CD14-positive monocyte (primary cell): ENCODE measurements at regions not wholly inside any gene's neighbourhood (a gene's known extent, or its start where the extent isn't known, plus 50 kb on each side); places are given as distances from the start of the nearest gene placed in this dataset.

Experiments used
- DNase-seq, 3 donors: peaks; one replicate each; pipeline ENCODE4 v3.0.0-alpha.2; 2011 to 2022
- H2AFZ ChIP-seq: 2 replicates; pipeline ENCODE4 v1.6.0; 2012; ENCODE audit warnings: mild to moderate bottlenecking, low read depth, low read length, inconsistent platforms; ENCODE audit not compliant: insufficient read depth, poor library complexity, severe bottlenecking
- H3K27ac ChIP-seq, 2 donors: 1 replicate in 1 of 2; 2 replicates in 1 of 2; pipeline ENCODE4 v1.5.1; 2012 to 2013; ENCODE audit warnings: low read length in 2 of 2, control low read depth in 1 of 2, inconsistent platforms in 1 of 2, low read depth in 1 of 2, mild to moderate bottlenecking in 1 of 2
- H3K27me3 ChIP-seq, 2 donors: one replicate each; pipeline versions ENCODE4 v1.6.0 to v1.6.1; 2011 to 2013; ENCODE audit warnings: low read length in 2 of 2; ENCODE audit not compliant: control insufficient read depth in 2 of 2, insufficient read depth in 2 of 2
- H3K36me3 ChIP-seq, 2 donors: replicated peaks in 1 of 2; 1 replicate in 1 of 2; 2 replicates in 1 of 2; pipeline versions ENCODE4 v1.5.1 to v1.6.1; 2012 to 2013; ENCODE audit warnings: low read length in 2 of 2, control low read depth in 1 of 2, inconsistent platforms in 1 of 2, mild to moderate bottlenecking in 1 of 2; ENCODE audit not compliant: insufficient read depth in 2 of 2, control insufficient read depth in 1 of 2
- H3K4me1 ChIP-seq, 2 donors: 1 replicate in 1 of 2; 2 replicates in 1 of 2; pipeline versions ENCODE4 v1.5.1 to v1.6.1; 2012 to 2013; ENCODE audit warnings: low read length in 2 of 2, control low read depth in 1 of 2, inconsistent platforms in 1 of 2, mild to moderate bottlenecking in 1 of 2, moderate library complexity in 1 of 2; ENCODE audit not compliant: insufficient read depth in 2 of 2, control insufficient read depth in 1 of 2
- H3K4me2 ChIP-seq: replicated peaks from 2 replicates; pipeline ENCODE3; 2012; ENCODE audit warnings: low read length, moderate library complexity, mild to moderate bottlenecking; ENCODE audit not compliant: poor library complexity, severe bottlenecking; ENCODE audit errors: extremely low read depth
- H3K4me3 ChIP-seq, 3 experiments: fragments of 200-600 bp in 1 of 3; sonication (generic) in 1 of 3; replicated peaks in 1 of 3; 1 replicate in 2 of 3; 2 replicates in 1 of 3; pipeline ENCODE4 v1.5.1; 2011 to 2013; ENCODE audit warnings: low read length in 3 of 3, mild to moderate bottlenecking in 3 of 3, control low read depth in 2 of 3, low read depth in 2 of 3, inconsistent platforms in 1 of 3, moderate library complexity in 1 of 3
- H3K79me2 ChIP-seq: 2 replicates; pipeline ENCODE4 v1.6.0; 2012; ENCODE audit warnings: mild to moderate bottlenecking, control low read depth, inconsistent platforms, low read length, moderate library complexity; ENCODE audit not compliant: insufficient read depth
- H3K9ac ChIP-seq: 2 replicates; pipeline ENCODE4 v1.6.0; 2017; ENCODE audit warnings: low read length, mild to moderate bottlenecking; ENCODE audit not compliant: insufficient read depth, poor library complexity, severe bottlenecking
- H3K9me3 ChIP-seq, 2 donors: replicated peaks in 1 of 2; 1 replicate in 1 of 2; 2 replicates in 1 of 2; pipeline versions ENCODE4 v1.5.1 to v1.6.1; 2012 to 2013; ENCODE audit warnings: low read length in 2 of 2, control low read depth in 1 of 2; ENCODE audit not compliant: control insufficient read depth in 1 of 2, insufficient read depth in 1 of 2
- H4K20me1 ChIP-seq: 2 replicates; pipeline ENCODE4 v1.6.0; 2012; ENCODE audit warnings: mild to moderate bottlenecking, low read length, control low read depth, moderate library complexity; ENCODE audit not compliant: insufficient read depth
- H3K27ac Mint-ChIP-seq, 7 donors: one replicate each; pipeline ENCODE4 v1.8.0; 2020; ENCODE audit warnings: mild to moderate bottlenecking in 7 of 7, mixed read lengths in 7 of 7, moderate library complexity in 6 of 7, inconsistent platforms in 2 of 7
- H3K27me3 Mint-ChIP-seq, 3 donors: one replicate each; pipeline ENCODE4 v1.8.0; 2021 to 2022; ENCODE audit warnings: low read depth in 3 of 3, mild to moderate bottlenecking in 3 of 3, mixed read lengths in 3 of 3, moderate library complexity in 3 of 3, inconsistent platforms in 1 of 3
- H3K36me3 Mint-ChIP-seq, 2 donors: one replicate each; pipeline ENCODE4 v1.8.0; 2020; ENCODE audit warnings: mixed read lengths in 2 of 2, inconsistent platforms in 1 of 2, mild to moderate bottlenecking in 1 of 2
- H3K4me1 Mint-ChIP-seq: one replicate; pipeline ENCODE4 v1.8.0; 2020; ENCODE audit warnings: mild to moderate bottlenecking, mixed read lengths
- H3K4me3 Mint-ChIP-seq, 2 donors: one replicate each; pipeline ENCODE4 v1.8.0; 2020; ENCODE audit warnings: mild to moderate bottlenecking in 2 of 2, mixed read lengths in 2 of 2, moderate library complexity in 1 of 2
- H3K9me3 Mint-ChIP-seq, 7 donors: one replicate each; pipeline ENCODE4 v1.8.0; 2020 to 2022; ENCODE audit warnings: mixed read lengths in 7 of 7, mild to moderate bottlenecking in 6 of 7, moderate library complexity in 6 of 7, inconsistent platforms in 2 of 7
- CTCF ChIP-seq: fragments of 200-600 bp; IDR thresholded peaks from one replicate; pipeline ENCODE4 v1.8.0; 2022; ENCODE audit warnings: antibody characterized with exemption, mild to moderate bottlenecking
- WGBS: methylation state at CpG from one replicate; pipeline ENCODE4 v1.1.5; 2013; ENCODE audit warnings: missing lambda C conversion rate; ENCODE audit not compliant: insufficient coverage; 5-methylcytosine and 5-hydroxymethylcytosine counted together
- intact Hi-C, 2 donors: fragments of 100-400 bp; cut with micrococcal nuclease; formaldehyde crosslinking; loops; one replicate each; pipeline versions ENCODE4 v1.15.0 to v1.15.1; 2023

- no peak overlapping the region for H3K4me2 ChIP-seq
- no peaks in the 10 kb centered on the region for H3K27me3 ChIP-seq
- no peak overlapping the region for H3K9ac ChIP-seq
- H3K4me1 ChIP-seq: no peaks in the 10 kb centered on the region
- DNase-seq: no peak
- no peaks in the 10 kb centered on the region for H3K9me3 ChIP-seq
- H3K79me2 ChIP-seq: no peaks in the 10 kb centered on the region
- H3K36me3 ChIP-seq: no peaks in the 10 kb centered on the region
- Mint-ChIP-seq H3K27me3 (no peaks in the 10 kb centered on the region), H3K4me3 (no peak overlapping the region), H3K9me3 (peaks cover 0 to 1% (median 0%) of the 10 kb centered on the region in 7 donors), H3K4me1 (no peaks in the 10 kb centered on the region), H3K27ac (no peak overlapping the region), H3K36me3 (no peaks in the 10 kb centered on the region)
- no peak for TF ChIP-seq CTCF
- no peaks in the 10 kb centered on the region for H4K20me1 ChIP-seq
- H2AFZ ChIP-seq: no peak overlapping the region
- no peak overlapping the region for H3K27ac ChIP-seq
- intact Hi-C loops: no loop called here
- H3K4me3 ChIP-seq: no peak overlapping the region
These were observed 258.3 kb upstream of the ANO3 start for GRCh38 chr11:26073646-26074045.

GRCh38 chr11:26076233-26076990 lies 255.5 kb upstream of the ANO3 start:
- no peaks in the 10 kb centered on the region for H3K27me3 ChIP-seq
- no peaks in the 10 kb centered on the region for H3K4me1 Mint-ChIP-seq
- no peaks in the 10 kb centered on the region for H3K36me3 Mint-ChIP-seq
- H3K4me3 ChIP-seq: no peak overlapping the region
- H3K36me3 ChIP-seq: no peaks in the 10 kb centered on the region
- no peak overlapping the region for H3K27ac Mint-ChIP-seq
- H4K20me1 ChIP-seq: no peaks in the 10 kb centered on the region
- H3K4me1 ChIP-seq: no peaks in the 10 kb centered on the region
- no peaks in the 10 kb centered on the region for H3K27me3 Mint-ChIP-seq
- H2AFZ ChIP-seq: no peak overlapping the region
- H3K9ac ChIP-seq: no peak overlapping the region
- H3K4me3 Mint-ChIP-seq: no peak overlapping the region
- H3K27ac ChIP-seq: no peak overlapping the region
- H3K4me2 ChIP-seq: no peak overlapping the region
- peaks cover 0 to 1% (median 0%) of the 10 kb centered on the region in 7 donors for H3K9me3 Mint-ChIP-seq
- no peak for DNase-seq
- no peaks in the 10 kb centered on the region for H3K79me2 ChIP-seq
- WGBS: 71% methylated on average over 1 of the region's 3 CpGs
- intact Hi-C loops: no loop called here
- no peak for TF ChIP-seq CTCF
- H3K9me3 ChIP-seq: no peaks in the 10 kb centered on the region
